HG03442 (cell line): ENCODE measurements at regions not wholly inside any gene's neighbourhood (a gene's known extent, or its start where the extent isn't known, plus 50 kb on each side); places are given as distances from the start of the nearest gene placed in this dataset.
"Not testable (repeated sequence)": the region's sequence is repeated elsewhere in the genome, so short reads cannot be mapped to it uniquely, and the experiment has no call there.

ENCODE experiments used
- ATAC-seq: cut with Tn5 transposase; IDR thresholded peaks from one replicate; pipeline ENCODE4 v1.9.1; 2021; ENCODE audit warnings: mild to moderate bottlenecking, moderate library complexity; ENCODE audit not compliant: unreplicated experiment

- no peak for ATAC-seq
Observed at GRCh38 chr4:138861135-138861534, 154.4 kb upstream of the NOCT start.

- ATAC-seq = not testable (repeated sequence)
Observed at GRCh38 chr4:138860357-138860756, 155.2 kb upstream of the NOCT start.

GRCh38 chr4:138859254-138859653 is 156.3 kb upstream of the NOCT start:
- ATAC-seq = no peak

GRCh38 chr4:138858419-138858818 is 157.2 kb upstream of the NOCT start:
- ATAC-seq = no peak

- no peak for ATAC-seq
Observed at GRCh38 chr4:138857416-138857815, 158.2 kb upstream of the NOCT start.

GRCh38 chr4:138852681-138853080 is 162.9 kb upstream of the NOCT start:
- no peak for ATAC-seq

GRCh38 chr4:138851391-138852335 is 163.9 kb upstream of the NOCT start:
- ATAC-seq = no peak

GRCh38 chr4:138845664-138846063 is 169.9 kb upstream of the NOCT start:
- no peak for ATAC-seq

GRCh38 chr4:138845054-138845453 is 170.5 kb upstream of the NOCT start:
- ATAC-seq = no peak

- ATAC-seq = no peak
Observed at GRCh38 chr4:138843616-138844015, 172.0 kb upstream of the NOCT start.

GRCh38 chr4:138841343-138841742 is 174.2 kb upstream of the NOCT start:
- no peak for ATAC-seq

- no peak for ATAC-seq
Observed at GRCh38 chr4:138838251-138838650, 177.3 kb upstream of the NOCT start.

GRCh38 chr4:138835832-138836533 is 179.6 kb upstream of the NOCT start:
- no peak for ATAC-seq

- ATAC-seq = peak; percentile 44
Observed at GRCh38 chr4:138833974-138834373, 181.6 kb upstream of the NOCT start.

- ATAC-seq = no peak
Observed at GRCh38 chr4:138832563-138832962, 183.0 kb upstream of the NOCT start.

GRCh38 chr4:138831948-138832347 is 183.6 kb upstream of the NOCT start:
- no peak for ATAC-seq

- no peak for ATAC-seq
Observed at GRCh38 chr4:138828926-138829325, 186.7 kb upstream of the NOCT start.

- ATAC-seq = no peak
Observed at GRCh38 chr4:138826754-138827153, 188.8 kb upstream of the NOCT start.

- no peak for ATAC-seq
Observed at GRCh38 chr4:138826322-138826721, 189.3 kb upstream of the NOCT start.

- ATAC-seq = no peak
Observed at GRCh38 chr4:138821331-138821730, 194.2 kb upstream of the NOCT start.

- ATAC-seq = no peak
Observed at GRCh38 chr4:138816875-138817274, 198.7 kb upstream of the NOCT start.

- ATAC-seq = no peak
Observed at GRCh38 chr4:138815811-138816210, 199.8 kb upstream of the NOCT start.
